ENCODE measurements at regions not wholly inside any gene's neighbourhood (a gene's known extent, or its start where the extent isn't known, plus 50 kb on each side); places are given as distances from the start of the nearest gene placed in this dataset.
A peak's percentile ranks its signal among the peaks of the same experiment; 100 is the strongest.
"Not testable (repeated sequence)": the region's sequence is repeated elsewhere in the genome, so short reads cannot be mapped to it uniquely, and the experiment has no call there.

GRCh38 chr17:71782021-71782420, 338.8 kb upstream of the SOX9 start:
- DNase-seq (ENCODE audit: low spot score), result not testable (repeated sequence)

GRCh38 chr17:71790791-71791190, 330.0 kb upstream of the SOX9 start:
- DNase-seq (ENCODE audit: low spot score), result no peak

- no peak for DNase-seq (ENCODE audit: low spot score)
These were observed 329.5 kb upstream of the SOX9 start for GRCh38 chr17:71791311-71791710.

GRCh38 chr17:71792966-71793365, 327.9 kb upstream of the SOX9 start:
- no peak for DNase-seq (ENCODE audit: low spot score)

- no peak for DNase-seq (ENCODE audit: low spot score)
These were observed 327.3 kb upstream of the SOX9 start for GRCh38 chr17:71793518-71793917.

GRCh38 chr17:71798701-71799100, 322.1 kb upstream of the SOX9 start:
- no peak for DNase-seq (ENCODE audit: low spot score)

- DNase-seq (ENCODE audit: low spot score), result no peak
These were observed 321.2 kb upstream of the SOX9 start for GRCh38 chr17:71799657-71800056.

GRCh38 chr17:71801301-71801700, 319.5 kb upstream of the SOX9 start:
- peak; percentile 42 for DNase-seq (ENCODE audit: low spot score)

GRCh38 chr17:71802663-71803062, 318.2 kb upstream of the SOX9 start:
- no peak for DNase-seq (ENCODE audit: low spot score)

- DNase-seq (ENCODE audit: low spot score), result no peak
These were observed 317.1 kb upstream of the SOX9 start for GRCh38 chr17:71803656-71804284.

- no peak for DNase-seq (ENCODE audit: low spot score)
These were observed 311.3 kb upstream of the SOX9 start for GRCh38 chr17:71809537-71809936.

- DNase-seq (ENCODE audit: low spot score), result not testable (repeated sequence)
These were observed 307.0 kb upstream of the SOX9 start for GRCh38 chr17:71813861-71814260.

- DNase-seq (ENCODE audit: low spot score), result no peak
These were observed 299.3 kb upstream of the SOX9 start for GRCh38 chr17:71821511-71821910.

GRCh38 chr17:71824671-71825070, 296.1 kb upstream of the SOX9 start:
- DNase-seq (ENCODE audit: low spot score), result no peak

GRCh38 chr17:71825687-71826086, 295.1 kb upstream of the SOX9 start:
- no peak for DNase-seq (ENCODE audit: low spot score)

GRCh38 chr17:71828182-71828596, 292.6 kb upstream of the SOX9 start:
- peak; percentile 75 for DNase-seq (ENCODE audit: low spot score)

GRCh38 chr17:71830866-71831265, 290.0 kb upstream of the SOX9 start:
- DNase-seq (ENCODE audit: low spot score), result no peak

GRCh38 chr17:71842986-71843385, 277.8 kb upstream of the SOX9 start:
- DNase-seq (ENCODE audit: low spot score), result no peak

- DNase-seq (ENCODE audit: low spot score), result no peak
These were observed 275.5 kb upstream of the SOX9 start for GRCh38 chr17:71845337-71845736.

- DNase-seq (ENCODE audit: low spot score), result no peak
These were observed 274.2 kb upstream of the SOX9 start for GRCh38 chr17:71846561-71847110.

- DNase-seq (ENCODE audit: low spot score), result no peak
These were observed 270.7 kb upstream of the SOX9 start for GRCh38 chr17:71849783-71850768.

GRCh38 chr17:71850812-71851211, 270.0 kb upstream of the SOX9 start:
- no peak for DNase-seq (ENCODE audit: low spot score)

- no peak for DNase-seq (ENCODE audit: low spot score)
These were observed 265.8 kb upstream of the SOX9 start for GRCh38 chr17:71855010-71855409.

Data from putamen (tissue), 1 donor.